ENCODE measurements at regions not wholly inside any gene's neighbourhood (a gene's known extent, or its start where the extent isn't known, plus 50 kb on each side); places are given as distances from the start of the nearest gene placed in this dataset.
A peak's percentile ranks its signal among the peaks of the same experiment; 100 is the strongest.

- DNase-seq: no peak
- Histone ChIP-seq H3K4me3 (ENCODE audit: low read length) (no peak overlapping the region), H2BK5ac (ENCODE audit: low read length) (no peak overlapping the region), H3K9ac (ENCODE audit: low read length) (no peak overlapping the region), H3K18ac (ENCODE audit: low read length) (no peak overlapping the region), H4K5ac (ENCODE audit: low read length) (no peak overlapping the region), H4K8ac (ENCODE audit: low read depth, low read length) (no peak overlapping the region), H3K56ac (ENCODE audit: low read length) (no peak overlapping the region), H3K79me1 (ENCODE audit: low read length) (no peaks in the 10 kb centered on the region), H3K36me3 (ENCODE audit: control insufficient read depth, insufficient read depth, low read length) (no peaks in the 10 kb centered on the region), H3K4me1 (ENCODE audit: control insufficient read depth, low read depth, low read length) (no peaks in the 10 kb centered on the region), H3K4me2 (ENCODE audit: low read length) (no peak overlapping the region), H3K4ac (ENCODE audit: low read depth, low read length) (no peak overlapping the region), H2AK5ac (ENCODE audit: low read length) (no peak overlapping the region), H3K27ac (ENCODE audit: low read depth, low read length) (no peak overlapping the region), H2BK15ac (replicated peaks; ENCODE audit: low read depth) (no peak overlapping the region), H3K23ac (ENCODE audit: low read length) (no peak overlapping the region), H3K79me2 (ENCODE audit: control insufficient read depth, insufficient read depth, low read length) (no peaks in the 10 kb centered on the region), H2BK120ac (ENCODE audit: low read depth, low read length) (no peak overlapping the region), H3K27me3 (ENCODE audit: insufficient read depth, low read length, poor library complexity) (no peaks in the 10 kb centered on the region)
- no CpG with 5 or more reads among the region's 3 CpGs for WGBS (ENCODE audit: extremely low coverage, insufficient coverage, low lambda C conversion rate)
Observed at GRCh38 chr20:51204051-51204715, 181.3 kb upstream of the KCNG1 start.

- H2BK15ac ChIP-seq (replicated peaks; ENCODE audit: low read depth): no peak overlapping the region
- no peaks in the 10 kb centered on the region for H3K4me1 ChIP-seq (ENCODE audit: control insufficient read depth, low read depth, low read length)
- H3K79me2 ChIP-seq (ENCODE audit: control insufficient read depth, insufficient read depth, low read length): no peaks in the 10 kb centered on the region
- no peak overlapping the region for H3K23ac ChIP-seq (ENCODE audit: low read length)
- no peaks in the 10 kb centered on the region for H3K79me1 ChIP-seq (ENCODE audit: low read length)
- H3K56ac ChIP-seq (ENCODE audit: low read length): no peak overlapping the region
- H3K4me3 ChIP-seq (ENCODE audit: low read length): no peak overlapping the region
- no peak overlapping the region for H2BK5ac ChIP-seq (ENCODE audit: low read length)
- WGBS (ENCODE audit: extremely low coverage, insufficient coverage, low lambda C conversion rate): no CpG with 5 or more reads among the region's 10 CpGs
- no peak overlapping the region for H3K18ac ChIP-seq (ENCODE audit: low read length)
- H3K4me2 ChIP-seq (ENCODE audit: low read length): no peak overlapping the region
- no peak overlapping the region for H2AK5ac ChIP-seq (ENCODE audit: low read length)
- no peak overlapping the region for H4K5ac ChIP-seq (ENCODE audit: low read length)
- H4K8ac ChIP-seq (ENCODE audit: low read depth, low read length): no peak overlapping the region
- H3K36me3 ChIP-seq (ENCODE audit: control insufficient read depth, insufficient read depth, low read length): no peaks in the 10 kb centered on the region
- H3K27me3 ChIP-seq (ENCODE audit: insufficient read depth, low read length, poor library complexity): no peaks in the 10 kb centered on the region
- no peak overlapping the region for H3K4ac ChIP-seq (ENCODE audit: low read depth, low read length)
- no peak overlapping the region for H3K27ac ChIP-seq (ENCODE audit: low read depth, low read length)
- no peak overlapping the region for H3K9ac ChIP-seq (ENCODE audit: low read length)
- DNase-seq: no peak
- H2BK120ac ChIP-seq (ENCODE audit: low read depth, low read length): no peak overlapping the region
Observed at GRCh38 chr20:51202304-51202703, 179.4 kb upstream of the KCNG1 start.

GRCh38 chr20:51199920-51200319, 177.0 kb upstream of the KCNG1 start:
- no peaks in the 10 kb centered on the region for H3K27me3 ChIP-seq (ENCODE audit: insufficient read depth, low read length, poor library complexity)
- peak; percentile 41 for DNase-seq

GRCh38 chr20:51198876-51199523, 176.1 kb upstream of the KCNG1 start:
- no peak overlapping the region for H2AK5ac ChIP-seq (ENCODE audit: low read length)
- H3K18ac ChIP-seq (ENCODE audit: low read length): no peak overlapping the region
- no peaks in the 10 kb centered on the region for H3K79me1 ChIP-seq (ENCODE audit: low read length)
- H3K79me2 ChIP-seq (ENCODE audit: control insufficient read depth, insufficient read depth, low read length): no peaks in the 10 kb centered on the region
- no peak overlapping the region for H3K4ac ChIP-seq (ENCODE audit: low read depth, low read length)
- H3K27ac ChIP-seq (ENCODE audit: low read depth, low read length): no peak overlapping the region
- no peak overlapping the region for H2BK15ac ChIP-seq (replicated peaks; ENCODE audit: low read depth)
- no peak overlapping the region for H3K9ac ChIP-seq (ENCODE audit: low read length)
- no peaks in the 10 kb centered on the region for H3K27me3 ChIP-seq (ENCODE audit: insufficient read depth, low read length, poor library complexity)
- H3K4me2 ChIP-seq (ENCODE audit: low read length): no peak overlapping the region
- no peak overlapping the region for H2BK120ac ChIP-seq (ENCODE audit: low read depth, low read length)
- no peak overlapping the region for H3K4me3 ChIP-seq (ENCODE audit: low read length)
- H3K23ac ChIP-seq (ENCODE audit: low read length): no peak overlapping the region
- no peak overlapping the region for H2BK5ac ChIP-seq (ENCODE audit: low read length)
- H4K8ac ChIP-seq (ENCODE audit: low read depth, low read length): no peak overlapping the region
- H4K5ac ChIP-seq (ENCODE audit: low read length): no peak overlapping the region
- H3K36me3 ChIP-seq (ENCODE audit: control insufficient read depth, insufficient read depth, low read length): no peaks in the 10 kb centered on the region
- H3K56ac ChIP-seq (ENCODE audit: low read length): no peak overlapping the region
- WGBS (ENCODE audit: extremely low coverage, insufficient coverage, low lambda C conversion rate): no CpG with 5 or more reads among the region's 6 CpGs
- no peak for DNase-seq
- no peaks in the 10 kb centered on the region for H3K4me1 ChIP-seq (ENCODE audit: control insufficient read depth, low read depth, low read length)

More at GRCh38 chr20:51199920-51200319, 177.0 kb upstream of the KCNG1 start:
- Histone ChIP-seq H3K36me3 (ENCODE audit: control insufficient read depth, insufficient read depth, low read length) (no peaks in the 10 kb centered on the region), H3K4me3 (ENCODE audit: low read length) (no peak overlapping the region), H3K56ac (ENCODE audit: low read length) (no peak overlapping the region), H3K79me2 (ENCODE audit: control insufficient read depth, insufficient read depth, low read length) (no peaks in the 10 kb centered on the region), H2AK5ac (ENCODE audit: low read length) (no peak overlapping the region), H3K9ac (ENCODE audit: low read length) (no peak overlapping the region), H3K4me1 (ENCODE audit: control insufficient read depth, low read depth, low read length) (no peaks in the 10 kb centered on the region), H3K79me1 (ENCODE audit: low read length) (no peaks in the 10 kb centered on the region), H4K5ac (ENCODE audit: low read length) (no peak overlapping the region), H3K27ac (ENCODE audit: low read depth, low read length) (no peak overlapping the region), H2BK120ac (ENCODE audit: low read depth, low read length) (no peak overlapping the region), H3K4me2 (ENCODE audit: low read length) (no peak overlapping the region), H3K18ac (ENCODE audit: low read length) (no peak overlapping the region), H2BK5ac (ENCODE audit: low read length) (no peak overlapping the region), H3K4ac (ENCODE audit: low read depth, low read length) (no peak overlapping the region), H2BK15ac (replicated peaks; ENCODE audit: low read depth) (no peak overlapping the region), H3K23ac (ENCODE audit: low read length) (no peak overlapping the region), H4K8ac (ENCODE audit: low read depth, low read length) (no peak overlapping the region)
- no CpG with 5 or more reads among the region's 6 CpGs for WGBS (ENCODE audit: extremely low coverage, insufficient coverage, low lambda C conversion rate)

GRCh38 chr20:51198238-51198637, 175.3 kb upstream of the KCNG1 start:
- Histone ChIP-seq H3K9ac (ENCODE audit: low read length) (no peak overlapping the region), H3K4ac (ENCODE audit: low read depth, low read length) (no peak overlapping the region), H3K27me3 (ENCODE audit: insufficient read depth, low read length, poor library complexity) (no peaks in the 10 kb centered on the region), H4K5ac (ENCODE audit: low read length) (no peak overlapping the region), H2BK15ac (replicated peaks; ENCODE audit: low read depth) (no peak overlapping the region), H3K4me3 (ENCODE audit: low read length) (no peak overlapping the region), H3K23ac (ENCODE audit: low read length) (no peak overlapping the region), H3K18ac (ENCODE audit: low read length) (no peak overlapping the region), H3K79me2 (ENCODE audit: control insufficient read depth, insufficient read depth, low read length) (no peaks in the 10 kb centered on the region), H2AK5ac (ENCODE audit: low read length) (no peak overlapping the region), H3K4me1 (ENCODE audit: control insufficient read depth, low read depth, low read length) (no peaks in the 10 kb centered on the region), H3K79me1 (ENCODE audit: low read length) (no peaks in the 10 kb centered on the region), H3K4me2 (ENCODE audit: low read length) (no peak overlapping the region), H4K8ac (ENCODE audit: low read depth, low read length) (no peak overlapping the region), H3K27ac (ENCODE audit: low read depth, low read length) (no peak overlapping the region), H3K36me3 (ENCODE audit: control insufficient read depth, insufficient read depth, low read length) (no peaks in the 10 kb centered on the region), H2BK120ac (ENCODE audit: low read depth, low read length) (no peak overlapping the region), H3K56ac (ENCODE audit: low read length) (no peak overlapping the region), H2BK5ac (ENCODE audit: low read length) (no peak overlapping the region)
- DNase-seq: no peak
- WGBS (ENCODE audit: extremely low coverage, insufficient coverage, low lambda C conversion rate): no CpG with 5 or more reads among the region's 5 CpGs
